Heart right ventricle (tissue), 16 donors: ENCODE measurements at regions not wholly inside any gene's neighbourhood (a gene's known extent, or its start where the extent isn't known, plus 50 kb on each side); places are given as distances from the start of the nearest gene placed in this dataset.
"Not testable (repeated sequence)": the region's sequence is repeated elsewhere in the genome, so short reads cannot be mapped to it uniquely, and the experiment has no call there.

Experiments used
- ATAC-seq, 8 donors: fragments of 200-7000 bp; cut with Tn5 transposase; one replicate each; pipeline ENCODE4 v1.9.1; 2020; ENCODE audit warnings: mild to moderate bottlenecking in 8 of 8, moderate library complexity in 8 of 8, moderate number of reproducible peaks in 1 of 8
- DNase-seq, 2 donors: peaks; one replicate each; pipeline ENCODE4 v3.0.0-alpha.2; 2020
- H3K27ac ChIP-seq, 10 donors: fragments of 200-600 bp; sonication (generic) in 2 of 10; one replicate each; pipeline versions ENCODE4 v1.5.0 to v1.8.0; 2020 to 2022; ENCODE audit warnings: mild to moderate bottlenecking in 3 of 10
- H3K27me3 ChIP-seq, 7 donors: fragments of 200-600 bp; one replicate each; pipeline ENCODE4 v1.8.0; 2021 to 2022; ENCODE audit warnings: mild to moderate bottlenecking in 2 of 7
- H3K36me3 ChIP-seq, 9 donors: fragments of 200-600 bp; sonication (generic) in 1 of 9; one replicate each; pipeline versions ENCODE4 v1.5.0 to v1.8.0; 2020 to 2022; ENCODE audit warnings: mild to moderate bottlenecking in 2 of 9
- H3K4me1 ChIP-seq, 9 donors: fragments of 200-600 bp; sonication (generic) in 1 of 9; one replicate each; pipeline versions ENCODE4 v1.5.0 to v1.8.0; 2020 to 2022; ENCODE audit warnings: mild to moderate bottlenecking in 4 of 9
- H3K4me3 ChIP-seq, 10 donors: fragments of 200-600 bp; sonication (generic) in 2 of 10; one replicate each; pipeline versions ENCODE4 v1.5.0 to v1.8.0; 2020 to 2022; ENCODE audit warnings: mild to moderate bottlenecking in 7 of 10, moderate library complexity in 2 of 10
- H3K9me3 ChIP-seq, 11 donors: fragments of 200-600 bp in 10 of 11; sonication (generic) in 2 of 11; one replicate each; pipeline versions ENCODE4 v1.5.0 to v1.8.0; 2013 to 2022; ENCODE audit warnings: mild to moderate bottlenecking in 2 of 11, control low read depth in 1 of 11, moderate library complexity in 1 of 11
- WGBS, 2 donors: extraction: QIAGEN DNeasy Blood & Tissue Kit; methylation state at CpG; one replicate each; pipeline ENCODE4 v1.1.7; 2013; ENCODE audit warnings: inconsistent platforms in 1 of 2; 5-methylcytosine and 5-hydroxymethylcytosine counted together
- intact Hi-C, 10 donors: fragments of 100-400 bp; cut with DNase I; formaldehyde crosslinking; loops; one replicate each; pipeline versions ENCODE4 v1.11.1 to v1.14.2; 2022
- TF ChIP-seq, protein P1 (sequence below), 9 donors: fragments of 200-600 bp; sonication (generic) in 2 of 9; IDR thresholded peaks; one replicate each; pipeline versions ENCODE4 v1.5.0 to v1.8.0; 2021 to 2022; ENCODE audit warnings: antibody characterized with exemption in 9 of 9, mild to moderate bottlenecking in 5 of 9, moderate library complexity in 1 of 9
- donor health status: Arrhythmogenic right ventricular cardiomyopathy.
- donor health status: ischemic (EF 13 %, LVEDD 7.1; RV severe dilation, severe dysfunction).
- donor health status: healthy with polysubstance abuse.
- donor health status: DM: no; HTN: yes; CAD: no.
- donor health status: DM: no; HTN: no; CAD: no.
- donor health status: ischemic (EF 25% LVEDD 6.9; RV normal size, moderate dysfunction).
- donor health status: ischemic (EF 25% LVEDD 5.7; RV mildly dilated, moderate dysfunction).
- donor health status: healthy.
- donor health status: DM: yes; HTN: yes; CAD: no.
- donor health status: Ischemic cardiomyopathy.
- donor health status: ischemic (EF 35%, LVEDD 5.7; RV mildly dilated, moderate dysfunction).
- donor health status: nonischemic (EF 11% LVEDD 7.7; RV severe dilation, severe dysfunction).
- donor health status: DM: yes; HTN: yes; CAD: no.
- donor health status: PGD.
- donor health status: ischemic (EF 29% LVEDD 5.4; RV normal size, mild dysfunction).
- donor health status: nonischemic (EF 23%, LVEDD 6.1; RV moderate dilation, normal function).

- Histone ChIP-seq H3K27me3 (no peaks in the 10 kb centered on the region), H3K36me3 (no peaks in the 10 kb centered on the region), H3K4me3 (no peak overlapping the region), H3K27ac (no peak overlapping the region), H3K9me3 (peaks cover 0 to 11% (median 0%) of the 10 kb centered on the region in 11 donors), H3K4me1 (peaks cover 0 to 7% (median 0%) of the 10 kb centered on the region in 9 donors)
- intact Hi-C loops: loop anchor here in 3 of 10 donors (10.0 kb wide), 3 partner anchors 116 to 1306 kb away; partner anchors contain the start of gene CCDC85A (in 1 of the 3)
- TF ChIP-seq, protein P1, sequence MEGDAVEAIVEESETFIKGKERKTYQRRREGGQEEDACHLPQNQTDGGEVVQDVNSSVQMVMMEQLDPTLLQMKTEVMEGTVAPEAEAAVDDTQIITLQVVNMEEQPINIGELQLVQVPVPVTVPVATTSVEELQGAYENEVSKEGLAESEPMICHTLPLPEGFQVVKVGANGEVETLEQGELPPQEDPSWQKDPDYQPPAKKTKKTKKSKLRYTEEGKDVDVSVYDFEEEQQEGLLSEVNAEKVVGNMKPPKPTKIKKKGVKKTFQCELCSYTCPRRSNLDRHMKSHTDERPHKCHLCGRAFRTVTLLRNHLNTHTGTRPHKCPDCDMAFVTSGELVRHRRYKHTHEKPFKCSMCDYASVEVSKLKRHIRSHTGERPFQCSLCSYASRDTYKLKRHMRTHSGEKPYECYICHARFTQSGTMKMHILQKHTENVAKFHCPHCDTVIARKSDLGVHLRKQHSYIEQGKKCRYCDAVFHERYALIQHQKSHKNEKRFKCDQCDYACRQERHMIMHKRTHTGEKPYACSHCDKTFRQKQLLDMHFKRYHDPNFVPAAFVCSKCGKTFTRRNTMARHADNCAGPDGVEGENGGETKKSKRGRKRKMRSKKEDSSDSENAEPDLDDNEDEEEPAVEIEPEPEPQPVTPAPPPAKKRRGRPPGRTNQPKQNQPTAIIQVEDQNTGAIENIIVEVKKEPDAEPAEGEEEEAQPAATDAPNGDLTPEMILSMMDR (IDR thresholded peaks at IDR 0.05): no peak
- DNase-seq (no peak), ATAC-seq (no peak)
- 67 to 80% methylated on average over 1 of the region's 1 CpG for WGBS, 2 donors
Measured at GRCh38 chr2:57490741-57491140, 555.9 kb upstream of the VRK2 start.

DNA sequence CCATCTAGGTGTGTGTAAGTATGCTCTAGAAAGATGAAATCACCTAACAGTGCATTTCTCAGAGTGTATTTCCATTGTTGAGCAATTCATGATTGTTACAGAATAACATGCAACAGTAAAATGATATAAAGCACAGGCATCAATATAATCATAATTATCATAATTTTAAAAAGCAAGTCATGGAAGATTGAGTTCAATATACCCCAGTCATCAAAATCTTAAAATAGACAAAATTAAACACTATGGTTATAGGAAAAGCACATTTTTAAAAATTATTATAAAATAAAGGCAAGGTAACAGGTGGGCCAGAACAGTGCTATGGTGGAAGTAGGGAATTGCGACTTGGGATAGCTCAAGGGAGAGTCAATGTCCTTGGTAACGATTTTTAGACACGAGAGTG lies 555.4 kb upstream of the VRK2 start:
- ATAC-seq (no peak), DNase-seq (no peak)
- Histone ChIP-seq H3K36me3 (no peaks in the 10 kb centered on the region), H3K27me3 (no peaks in the 10 kb centered on the region), H3K27ac (no peak overlapping the region), H3K9me3 (peaks cover 0 to 11% (median 0%) of the 10 kb centered on the region in 11 donors), H3K4me3 (no peak overlapping the region), H3K4me1 (peaks cover 0 to 7% (median 0%) of the 10 kb centered on the region in 9 donors)
- TF ChIP-seq, protein P1 (IDR thresholded peaks at IDR 0.05): no peak
- 78 to 93% methylated on average over 3 of the region's 3 CpGs for WGBS, 2 donors
- intact Hi-C loops: loop anchor here in 3 of 10 donors (10.0 kb wide), 3 partner anchors 116 to 1306 kb away; partner anchors contain the start of gene CCDC85A (in 1 of the 3)

DNA sequence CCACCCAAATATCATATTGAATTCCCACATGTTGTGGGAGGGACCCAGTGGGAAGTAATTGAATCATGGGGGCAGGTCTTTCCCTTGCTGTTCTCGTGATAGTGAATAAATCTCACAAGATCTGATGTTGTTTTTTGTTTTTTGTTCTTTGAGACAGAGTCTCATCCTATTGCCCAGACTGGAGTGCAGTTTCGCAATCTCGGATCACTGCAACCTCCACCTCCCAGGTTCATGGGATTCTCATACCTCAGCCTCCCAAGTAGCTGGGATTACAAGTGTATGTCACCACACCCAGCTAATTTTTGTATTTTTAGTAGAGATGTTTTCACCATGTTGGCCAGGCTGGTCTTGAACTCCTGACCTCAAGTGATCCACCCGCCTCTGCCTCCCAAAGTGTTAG lies 552.6 kb upstream of the VRK2 start:
- WGBS, 2 donors: 62 to 85% methylated on average over 4 of the region's 4 CpGs
- intact Hi-C loops: loop anchor here in 3 of 10 donors (10.0 kb wide), 3 partner anchors 119 to 1309 kb away; partner anchors contain the start of gene CCDC85A (in 1 of the 3)
- not testable (repeated sequence) for H3K4me3 ChIP-seq, DNase-seq, H3K27ac ChIP-seq, H3K27me3 ChIP-seq, ATAC-seq, H3K4me1 ChIP-seq, H3K36me3 ChIP-seq
- H3K9me3 ChIP-seq: peaks cover 0 to 11% (median 0%) of the 10 kb centered on the region in 11 donors

- H3K27me3 ChIP-seq: no peaks in the 10 kb centered on the region
- peaks cover 0 to 11% (median 0%) of the 10 kb centered on the region in 11 donors for H3K9me3 ChIP-seq
- ATAC-seq: peak in 2 of 8 donors; percentile 29 to 61
- DNase-seq: peak in 1 of 2 donors; percentile 10
- H3K27ac ChIP-seq: no peak overlapping the region
- H3K4me1 ChIP-seq: peaks cover 0 to 7% (median 0%) of the 10 kb centered on the region in 9 donors
- intact Hi-C loops: loop anchor here in 8 of 10 donors (2.0 to 10.0 kb wide), 6 partner anchors 123 to 1315 kb away; partner anchors contain the start of gene CCDC85A (in 7 of the 8)
- 22 to 28% methylated on average over 3 of the region's 3 CpGs for WGBS, 2 donors
- H3K4me3 ChIP-seq: no peak overlapping the region
- TF ChIP-seq, protein P1 (IDR thresholded peaks at IDR 0.05): peak; percentile 57 to 78 (median 73)
- H3K36me3 ChIP-seq: no peaks in the 10 kb centered on the region
Measured at GRCh38 chr2:57497489-57498096, 549.0 kb upstream of the VRK2 start.

DNA sequence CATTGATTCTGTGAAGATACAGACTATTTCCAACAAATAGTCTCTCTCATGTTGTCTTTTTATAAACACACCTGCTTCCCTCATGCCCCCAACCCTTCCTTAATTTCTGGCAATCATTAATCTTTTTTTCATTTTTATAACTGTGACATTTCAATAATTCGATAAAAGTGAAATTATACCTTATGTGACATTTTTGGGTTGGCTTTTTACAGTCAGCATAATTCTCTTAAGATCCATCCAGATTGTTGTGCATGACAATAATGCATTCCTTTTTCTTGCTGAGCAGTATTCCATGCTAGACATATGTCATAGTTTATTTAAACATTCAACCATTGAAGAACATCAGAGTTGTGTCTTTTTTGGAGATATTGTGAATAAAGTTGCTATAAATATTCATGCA lies 541.8 kb upstream of the VRK2 start:
- H3K27ac ChIP-seq: no peak overlapping the region

More for the DNA sequence above, 541.8 kb upstream of the VRK2 start:
- ATAC-seq (no peak), DNase-seq (no peak)
- TF ChIP-seq, protein P1 (IDR thresholded peaks at IDR 0.05): no peak
- Histone ChIP-seq H3K4me3 (no peak overlapping the region), H3K27me3 (no peaks in the 10 kb centered on the region), H3K9me3 (no peaks in the 10 kb centered on the region), H3K36me3 (no peaks in the 10 kb centered on the region), H3K4me1 (no peaks in the 10 kb centered on the region)
- WGBS, 2 donors: 0 to 40% methylated on average over 1 of the region's 1 CpG
- intact Hi-C loops: loop anchor here in 1 of 10 donors (5.0 kb wide), 1 partner anchor 1317 kb away; no protein-coding TSS in a partner anchor
